GM23338 (cell line): ENCODE measurements at regions not wholly inside any gene's neighbourhood (a gene's known extent, or its start where the extent isn't known, plus 50 kb on each side); places are given as distances from the start of the nearest gene placed in this dataset.

Experiments
- ATAC-seq: fragments of 200-7000 bp; cut with Tn5 transposase; 3 replicates; pipeline ENCODE4 v1.9.1; 2020
- DNase-seq: peaks from one replicate; pipeline ENCODE4 v3.0.0-alpha.2; 2015; ENCODE audit warnings: low spot score
- H2AFZ ChIP-seq: fragments of 200-600 bp; sonication (generic); 2 replicates; pipeline ENCODE4 v1.8.0; 2016; ENCODE audit warnings: antibody characterized with exemption, mild to moderate bottlenecking, moderate library complexity
- H3F3A ChIP-seq: fragments of 200-600 bp; sonication (generic); replicated peaks from 2 replicates; pipeline ENCODE4 v1.8.0; 2017; ENCODE audit warnings: antibody characterized with exemption, mixed run types, low read depth
- H3K27ac ChIP-seq: fragments of 200-600 bp; sonication (generic); 2 replicates; pipeline ENCODE4 v1.6.1; 2016; ENCODE audit warnings: low read depth
- H3K27me3 ChIP-seq: fragments of 200-600 bp; sonication (generic); 2 replicates; pipeline ENCODE4 v1.8.0; 2016; ENCODE audit warnings: mild to moderate bottlenecking, mixed run types, moderate library complexity; ENCODE audit not compliant: insufficient read depth
- H3K36me3 ChIP-seq: fragments of 200-600 bp; sonication (generic); 2 replicates; pipeline ENCODE4 v1.8.0; 2016; ENCODE audit warnings: mild to moderate bottlenecking; ENCODE audit not compliant: insufficient read depth
- H3K4me1 ChIP-seq: fragments of 200-600 bp; sonication (generic); 2 replicates; pipeline ENCODE4 v1.8.0; 2016; ENCODE audit warnings: mild to moderate bottlenecking, moderate library complexity; ENCODE audit not compliant: insufficient read depth
- H3K4me2 ChIP-seq: fragments of 200-600 bp; sonication (generic); 2 replicates; pipeline ENCODE4 v1.7.1; 2017; ENCODE audit warnings: mixed run types
- H3K4me3 ChIP-seq: fragments of 200-600 bp; sonication (generic); 2 replicates; pipeline ENCODE4 v1.6.1; 2016; ENCODE audit warnings: mixed run types
- H3K79me2 ChIP-seq: fragments of 200-600 bp; sonication (generic); replicated peaks from 2 replicates; pipeline ENCODE4 v1.8.0; 2017; ENCODE audit warnings: mild to moderate bottlenecking; ENCODE audit not compliant: insufficient read depth
- H3K9me2 ChIP-seq: fragments of 200-600 bp; sonication (generic); 2 replicates; pipeline ENCODE4 v1.8.0; 2017; ENCODE audit not compliant: insufficient read depth
- H4K20me1 ChIP-seq: fragments of 200-600 bp; sonication (generic); replicated peaks from 2 replicates; pipeline ENCODE4 v1.8.0; 2017; ENCODE audit warnings: mild to moderate bottlenecking; ENCODE audit not compliant: insufficient read depth
- H3K27ac Mint-ChIP-seq: 2 replicates; pipeline ENCODE4 v1.8.0; 2020; ENCODE audit warnings: inconsistent platforms, mild to moderate bottlenecking, moderate library complexity, mixed read lengths
- H3K27me3 Mint-ChIP-seq: 3 replicates; pipeline ENCODE4 v1.8.0; 2022; ENCODE audit warnings: low read depth, mild to moderate bottlenecking, moderate library complexity, mixed read lengths, inconsistent platforms; ENCODE audit not compliant: insufficient read depth, poor library complexity
- H3K36me3 Mint-ChIP-seq: 3 replicates; pipeline ENCODE4 v1.8.0; 2021; ENCODE audit warnings: low read depth, mild to moderate bottlenecking, inconsistent platforms, moderate library complexity, mixed read lengths
- H3K4me1 Mint-ChIP-seq: 3 replicates; pipeline ENCODE4 v1.8.0; 2020; ENCODE audit warnings: mild to moderate bottlenecking, inconsistent platforms, mixed read lengths
- H3K4me3 Mint-ChIP-seq: 3 replicates; pipeline ENCODE4 v1.8.0; 2021; ENCODE audit warnings: moderate library complexity, mild to moderate bottlenecking, inconsistent platforms, mixed read lengths
- H3K9me3 Mint-ChIP-seq: 3 replicates; pipeline ENCODE4 v1.8.0; 2020; ENCODE audit warnings: moderate library complexity, mild to moderate bottlenecking, inconsistent platforms, mixed read lengths
- CREB1 ChIP-seq: fragments of 250-450 bp; sonication (Bioruptor Pico); IDR thresholded peaks from 2 replicates; pipeline ENCODE4 v1.5.0; 2020; ENCODE audit warnings: low read depth, mild to moderate bottlenecking, moderate library complexity
- CTCF ChIP-seq, 2 experiments: fragments of 200-600 bp in 1 of 2; sonication (generic) in 1 of 2; conservative IDR thresholded peaks; 2 replicates each; pipeline versions ENCODE4 v1.5.1 to v1.6.1; 2016 to 2017; ENCODE audit warnings: antibody characterized with exemption in 2 of 2, low read depth in 2 of 2, mild to moderate bottlenecking in 2 of 2, moderate library complexity in 1 of 2
- EZH2 ChIP-seq: fragments of 200-600 bp; sonication (generic); IDR thresholded peaks from one replicate; pipeline ENCODE4 v1.8.0; 2017; ENCODE audit warnings: antibody characterized with exemption, mild to moderate bottlenecking, low read depth; ENCODE audit not compliant: unreplicated experiment
- EZH2phosphoT487 ChIP-seq: fragments of 200-600 bp; sonication (generic); IDR thresholded peaks from one replicate; pipeline ENCODE4 v1.8.1; 2018; ENCODE audit warnings: antibody characterized with exemption; ENCODE audit not compliant: unreplicated experiment
- JUNB ChIP-seq: IDR thresholded peaks from one replicate; pipeline ENCODE4 v1.6.1; 2016; ENCODE audit warnings: antibody characterized with exemption; ENCODE audit not compliant: unreplicated experiment
- NANOG ChIP-seq: IDR thresholded peaks from 2 replicates; pipeline ENCODE4 v1.6.1; 2016; ENCODE audit warnings: antibody characterized with exemption, borderline replicate concordance
- POLR2AphosphoS5 ChIP-seq: IDR thresholded peaks from 2 replicates; pipeline ENCODE4 v1.6.1; 2016; ENCODE audit warnings: antibody characterized with exemption, low read depth
- REST ChIP-seq: IDR thresholded peaks from one replicate; pipeline ENCODE4 v1.6.1; 2018; ENCODE audit warnings: antibody characterized with exemption; ENCODE audit not compliant: unreplicated experiment
- STAT1 ChIP-seq: IDR thresholded peaks from one replicate; pipeline ENCODE4 v1.6.1; 2016; ENCODE audit warnings: antibody characterized with exemption; ENCODE audit not compliant: unreplicated experiment
- ZNF114 ChIP-seq: fragments of 250-450 bp; sonication (Bioruptor Pico); IDR thresholded peaks from 2 replicates; pipeline ENCODE4 v1.5.0; 2020; ENCODE audit warnings: mild to moderate bottlenecking, moderate library complexity
- ZNF331 ChIP-seq: fragments of 250-450 bp; sonication (Bioruptor Pico); IDR thresholded peaks from 2 replicates; pipeline ENCODE4 v1.5.0; 2020; ENCODE audit warnings: low read depth, mild to moderate bottlenecking, moderate library complexity
- TF ChIP-seq, protein P1 (sequence below): fragments of 250-450 bp; sonication (Bioruptor Pico); IDR thresholded peaks from 2 replicates; pipeline ENCODE4 v1.5.0; 2020; ENCODE audit warnings: mild to moderate bottlenecking, moderate library complexity
- TF ChIP-seq, protein P2 (sequence below): IDR thresholded peaks from 2 replicates; pipeline ENCODE4 v1.6.1; 2016; ENCODE audit warnings: antibody characterized with exemption

DNA sequence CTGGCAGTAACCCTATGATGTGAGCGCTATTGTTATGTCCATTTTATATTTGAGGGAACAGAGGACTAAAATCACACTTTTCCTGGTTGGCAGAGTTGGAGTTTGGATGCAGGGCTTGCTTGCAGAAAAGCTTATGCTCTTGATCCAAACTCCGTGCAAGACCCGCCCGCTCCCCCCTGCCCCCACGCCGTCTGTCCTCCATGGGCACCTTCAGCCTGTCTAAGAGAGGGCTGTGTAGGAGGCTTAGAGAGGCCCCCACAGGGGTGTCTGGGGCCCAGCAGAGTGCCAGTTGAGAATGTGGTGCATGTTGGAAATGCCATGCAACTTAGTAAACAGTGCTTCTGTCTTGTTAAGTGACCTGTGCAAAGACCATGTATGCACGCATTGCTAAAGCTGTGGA is 170.5 kb upstream of the NPY start:
- Mint-ChIP-seq H3K4me1 (peaks cover 6% of the 10 kb centered on the region; the same call in 1 of the 3 replicates), H3K27me3 (no peaks in the 10 kb centered on the region), H3K36me3 (no peaks in the 10 kb centered on the region), H3K27ac (no peak overlapping the region), H3K9me3 (no peaks in the 10 kb centered on the region), H3K4me3 (no peak overlapping the region)
- Histone ChIP-seq H3F3A (no peaks in the 10 kb centered on the region), H3K27ac (no peak overlapping the region), H3K4me2 (no peak overlapping the region), H3K9me2 (peaks cover 5% of the 10 kb centered on the region; the same call in 1 of the 2 replicates), H4K20me1 (no peaks in the 10 kb centered on the region), H3K4me3 (no peak overlapping the region), H2AFZ (no peak overlapping the region), H3K4me1 (no peaks in the 10 kb centered on the region), H3K36me3 (no peaks in the 10 kb centered on the region), H3K79me2 (no peaks in the 10 kb centered on the region), H3K27me3 (no peaks in the 10 kb centered on the region)
- DNase-seq: no peak
- TF ChIP-seq ZNF331 (CRISPR knock-in tag) (no peak), JUNB (no peak), EZH2phosphoT487 (no peak), CTCF (conservative IDR thresholded peaks at IDR 0.05; ENCODE audit: low read depth in 2 of 2) (no peak), REST (no peak), POLR2AphosphoS5 (no peak), ZNF114 (no peak), STAT1 (no peak), NANOG (no peak), EZH2 (no peak), CREB1 (CRISPR knock-in tag) (no peak)
- TF ChIP-seq, protein P1, sequence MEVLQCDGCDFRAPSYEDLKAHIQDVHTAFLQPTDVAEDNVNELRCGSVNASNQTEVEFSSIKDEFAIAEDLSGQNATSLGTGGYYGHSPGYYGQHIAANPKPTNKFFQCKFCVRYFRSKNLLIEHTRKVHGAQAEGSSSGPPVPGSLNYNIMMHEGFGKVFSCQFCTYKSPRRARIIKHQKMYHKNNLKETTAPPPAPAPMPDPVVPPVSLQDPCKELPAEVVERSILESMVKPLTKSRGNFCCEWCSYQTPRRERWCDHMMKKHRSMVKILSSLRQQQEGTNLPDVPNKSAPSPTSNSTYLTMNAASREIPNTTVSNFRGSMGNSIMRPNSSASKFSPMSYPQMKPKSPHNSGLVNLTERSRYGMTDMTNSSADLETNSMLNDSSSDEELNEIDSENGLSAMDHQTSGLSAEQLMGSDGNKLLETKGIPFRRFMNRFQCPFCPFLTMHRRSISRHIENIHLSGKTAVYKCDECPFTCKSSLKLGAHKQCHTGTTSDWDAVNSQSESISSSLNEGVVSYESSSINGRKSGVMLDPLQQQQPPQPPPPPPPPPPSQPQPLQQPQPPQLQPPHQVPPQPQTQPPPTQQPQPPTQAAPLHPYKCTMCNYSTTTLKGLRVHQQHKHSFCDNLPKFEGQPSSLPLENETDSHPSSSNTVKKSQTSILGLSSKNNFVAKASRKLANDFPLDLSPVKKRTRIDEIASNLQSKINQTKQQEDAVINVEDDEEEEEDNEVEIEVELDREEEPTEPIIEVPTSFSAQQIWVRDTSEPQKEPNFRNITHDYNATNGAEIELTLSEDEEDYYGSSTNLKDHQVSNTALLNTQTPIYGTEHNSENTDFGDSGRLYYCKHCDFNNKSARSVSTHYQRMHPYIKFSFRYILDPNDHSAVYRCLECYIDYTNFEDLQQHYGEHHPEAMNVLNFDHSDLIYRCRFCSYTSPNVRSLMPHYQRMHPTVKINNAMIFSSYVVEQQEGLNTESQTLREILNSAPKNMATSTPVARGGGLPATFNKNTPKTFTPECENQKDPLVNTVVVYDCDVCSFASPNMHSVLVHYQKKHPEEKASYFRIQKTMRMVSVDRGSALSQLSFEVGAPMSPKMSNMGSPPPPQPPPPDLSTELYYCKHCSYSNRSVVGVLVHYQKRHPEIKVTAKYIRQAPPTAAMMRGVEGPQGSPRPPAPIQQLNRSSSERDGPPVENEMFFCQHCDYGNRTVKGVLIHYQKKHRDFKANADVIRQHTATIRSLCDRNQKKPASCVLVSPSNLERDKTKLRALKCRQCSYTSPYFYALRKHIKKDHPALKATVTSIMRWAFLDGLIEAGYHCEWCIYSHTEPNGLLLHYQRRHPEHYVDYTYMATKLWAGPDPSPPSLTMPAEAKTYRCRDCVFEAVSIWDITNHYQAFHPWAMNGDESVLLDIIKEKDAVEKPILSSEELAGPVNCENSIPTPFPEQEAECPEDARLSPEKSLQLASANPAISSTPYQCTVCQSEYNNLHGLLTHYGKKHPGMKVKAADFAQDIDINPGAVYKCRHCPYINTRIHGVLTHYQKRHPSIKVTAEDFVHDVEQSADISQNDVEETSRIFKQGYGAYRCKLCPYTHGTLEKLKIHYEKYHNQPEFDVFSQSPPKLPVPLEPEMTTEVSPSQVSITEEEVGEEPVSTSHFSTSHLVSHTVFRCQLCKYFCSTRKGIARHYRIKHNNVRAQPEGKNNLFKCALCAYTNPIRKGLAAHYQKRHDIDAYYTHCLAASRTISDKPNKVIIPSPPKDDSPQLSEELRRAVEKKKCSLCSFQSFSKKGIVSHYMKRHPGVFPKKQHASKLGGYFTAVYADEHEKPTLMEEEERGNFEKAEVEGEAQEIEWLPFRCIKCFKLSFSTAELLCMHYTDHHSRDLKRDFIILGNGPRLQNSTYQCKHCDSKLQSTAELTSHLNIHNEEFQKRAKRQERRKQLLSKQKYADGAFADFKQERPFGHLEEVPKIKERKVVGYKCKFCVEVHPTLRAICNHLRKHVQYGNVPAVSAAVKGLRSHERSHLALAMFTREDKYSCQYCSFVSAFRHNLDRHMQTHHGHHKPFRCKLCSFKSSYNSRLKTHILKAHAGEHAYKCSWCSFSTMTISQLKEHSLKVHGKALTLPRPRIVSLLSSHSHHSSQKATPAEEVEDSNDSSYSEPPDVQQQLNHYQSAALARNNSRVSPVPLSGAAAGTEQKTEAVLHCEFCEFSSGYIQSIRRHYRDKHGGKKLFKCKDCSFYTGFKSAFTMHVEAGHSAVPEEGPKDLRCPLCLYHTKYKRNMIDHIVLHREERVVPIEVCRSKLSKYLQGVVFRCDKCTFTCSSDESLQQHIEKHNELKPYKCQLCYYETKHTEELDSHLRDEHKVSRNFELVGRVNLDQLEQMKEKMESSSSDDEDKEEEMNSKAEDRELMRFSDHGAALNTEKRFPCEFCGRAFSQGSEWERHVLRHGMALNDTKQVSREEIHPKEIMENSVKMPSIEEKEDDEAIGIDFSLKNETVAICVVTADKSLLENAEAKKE: no peak
- TF ChIP-seq, protein P2, sequence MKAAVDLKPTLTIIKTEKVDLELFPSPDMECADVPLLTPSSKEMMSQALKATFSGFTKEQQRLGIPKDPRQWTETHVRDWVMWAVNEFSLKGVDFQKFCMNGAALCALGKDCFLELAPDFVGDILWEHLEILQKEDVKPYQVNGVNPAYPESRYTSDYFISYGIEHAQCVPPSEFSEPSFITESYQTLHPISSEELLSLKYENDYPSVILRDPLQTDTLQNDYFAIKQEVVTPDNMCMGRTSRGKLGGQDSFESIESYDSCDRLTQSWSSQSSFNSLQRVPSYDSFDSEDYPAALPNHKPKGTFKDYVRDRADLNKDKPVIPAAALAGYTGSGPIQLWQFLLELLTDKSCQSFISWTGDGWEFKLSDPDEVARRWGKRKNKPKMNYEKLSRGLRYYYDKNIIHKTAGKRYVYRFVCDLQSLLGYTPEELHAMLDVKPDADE: no peak
- ATAC-seq: no peak
